Renal cortex interstitium (tissue), 11 donors: ENCODE measurements at regions not wholly inside any gene's neighbourhood (a gene's known extent, or its start where the extent isn't known, plus 50 kb on each side); places are given as distances from the start of the nearest gene placed in this dataset.

ENCODE experiments used
- DNase-seq, 11 donors: peaks; one replicate each; pipeline ENCODE4 v3.0.0-alpha.2; 2013; ENCODE audit warnings: low read depth in 9 of 11, low spot score in 4 of 11; ENCODE audit errors: extremely low read depth in 1 of 11

GRCh38 chrX:109841257-109841656, 108.2 kb upstream of the ACSL4 start:
- no peak for DNase-seq

- no peak for DNase-seq
These were observed 109.0 kb upstream of the ACSL4 start for GRCh38 chrX:109841869-109842579.

GRCh38 chrX:109842611-109843010, 109.6 kb upstream of the ACSL4 start:
- no peak for DNase-seq

GRCh38 chrX:109843963-109844751, 111.1 kb upstream of the ACSL4 start:
- peak in 1 of 11 donors; percentile 38 for DNase-seq

GRCh38 chrX:109844986-109845385, 111.9 kb upstream of the ACSL4 start:
- no peak for DNase-seq

- no peak for DNase-seq
These were observed 112.9 kb upstream of the ACSL4 start for GRCh38 chrX:109845996-109846395.

- no peak for DNase-seq
These were observed 114.5 kb upstream of the ACSL4 start for GRCh38 chrX:109847257-109848187.

- DNase-seq = no peak
These were observed 115.5 kb upstream of the ACSL4 start for GRCh38 chrX:109848461-109849050.

- no peak for DNase-seq
These were observed 121.0 kb upstream of the ACSL4 start for GRCh38 chrX:109854096-109854495.

GRCh38 chrX:109855501-109855900, 122.4 kb upstream of the ACSL4 start:
- DNase-seq = no peak

GRCh38 chrX:109856974-109857373, 123.9 kb upstream of the ACSL4 start:
- DNase-seq = no peak

GRCh38 chrX:109857584-109858228, 124.6 kb upstream of the ACSL4 start:
- no peak for DNase-seq

GRCh38 chrX:109858602-109859341, 125.7 kb upstream of the ACSL4 start:
- no peak for DNase-seq

- no peak for DNase-seq
These were observed 126.6 kb upstream of the ACSL4 start for GRCh38 chrX:109859651-109860050.

GRCh38 chrX:109862433-109862832, 129.4 kb upstream of the ACSL4 start:
- no peak for DNase-seq

- DNase-seq = no peak
These were observed 130.8 kb upstream of the ACSL4 start for GRCh38 chrX:109863811-109864210.

- no peak for DNase-seq
These were observed 131.6 kb upstream of the TMEM164 start for GRCh38 chrX:109871121-109871888.
